ENCODE measurements at regions not wholly inside any gene's neighbourhood (a gene's known extent, or its start where the extent isn't known, plus 50 kb on each side); places are given as distances from the start of the nearest gene placed in this dataset.

- DNase-seq (ENCODE audit: low spot score) (no peak), ATAC-seq (no peak)
- intact Hi-C loops (cut with DNase I) = no loop called here
These were observed 480.2 kb upstream of the DEPDC1 start for GRCh38 chr1:68976916-68977610.

GRCh38 chr1:68979891-68980290 lies 483.0 kb upstream of the DEPDC1 start:
- DNase-seq (ENCODE audit: low spot score) (no peak), ATAC-seq (no peak)
- intact Hi-C loops (cut with DNase I) = loop anchor here (1.0 kb wide), 1 partner anchor 14 kb away; no protein-coding TSS in a partner anchor

GRCh38 chr1:68984289-68984688 lies 487.4 kb upstream of the DEPDC1 start:
- ATAC-seq (no peak), DNase-seq (ENCODE audit: low spot score) (no peak)
- intact Hi-C loops (cut with DNase I) = no loop called here

- intact Hi-C loops (cut with DNase I) = loop anchor here (1.0 kb wide), 1 partner anchor 14 kb away; no protein-coding TSS in a partner anchor
These were observed 497.2 kb upstream of the DEPDC1 start for GRCh38 chr1:68994096-68994495.

GRCh38 chr1:69016468-69016867 lies 519.6 kb upstream of the DEPDC1 start:
- ATAC-seq (no peak), DNase-seq (ENCODE audit: low spot score) (no peak)
- intact Hi-C loops (cut with DNase I) = no loop called here

More at GRCh38 chr1:68994096-68994495, 497.2 kb upstream of the DEPDC1 start:
- ATAC-seq (no peak), DNase-seq (ENCODE audit: low spot score) (no peak)

GRCh38 chr1:69029649-69030048 lies 532.8 kb upstream of the DEPDC1 start:
- intact Hi-C loops (cut with DNase I) = no loop called here
- ATAC-seq (no peak), DNase-seq (ENCODE audit: low spot score) (no peak)

GRCh38 chr1:69038379-69038778 lies 529.3 kb upstream of the LRRC7 start:
- ATAC-seq = no peak
- no peak for DNase-seq (ENCODE audit: low spot score)
- intact Hi-C loops (cut with DNase I) = no loop called here

- DNase-seq (ENCODE audit: low spot score) (no peak), ATAC-seq (no peak)
- intact Hi-C loops (cut with DNase I) = no loop called here
These were observed 522.1 kb upstream of the LRRC7 start for GRCh38 chr1:69045572-69045971.

GRCh38 chr1:69055194-69055593 lies 512.5 kb upstream of the LRRC7 start:
- no peak for DNase-seq (ENCODE audit: low spot score)
- intact Hi-C loops (cut with DNase I) = no loop called here
- no peak for ATAC-seq

GRCh38 chr1:69058454-69058853 lies 509.3 kb upstream of the LRRC7 start:
- DNase-seq (ENCODE audit: low spot score) (no peak), ATAC-seq (no peak)
- intact Hi-C loops (cut with DNase I) = no loop called here

- intact Hi-C loops (cut with DNase I) = no loop called here
- ATAC-seq = no peak
- DNase-seq (ENCODE audit: low spot score) = no peak
These were observed 496.9 kb upstream of the LRRC7 start for GRCh38 chr1:69070660-69071373.

GRCh38 chr1:69073176-69073575 lies 494.5 kb upstream of the LRRC7 start:
- ATAC-seq (no peak), DNase-seq (ENCODE audit: low spot score) (no peak)
- intact Hi-C loops (cut with DNase I) = no loop called here

- ATAC-seq = no peak
- intact Hi-C loops (cut with DNase I) = no loop called here
- no peak for DNase-seq (ENCODE audit: low spot score)
These were observed 491.1 kb upstream of the LRRC7 start for GRCh38 chr1:69076631-69077030.

- DNase-seq (ENCODE audit: low spot score) (no peak), ATAC-seq (no peak)
- intact Hi-C loops (cut with DNase I) = no loop called here
These were observed 490.5 kb upstream of the LRRC7 start for GRCh38 chr1:69077198-69077597.

GRCh38 chr1:69077633-69078032 lies 490.1 kb upstream of the LRRC7 start:
- DNase-seq (ENCODE audit: low spot score) (no peak), ATAC-seq (no peak)
- intact Hi-C loops (cut with DNase I) = no loop called here

- DNase-seq (ENCODE audit: low spot score) (no peak), ATAC-seq (peak; percentile 91)
- intact Hi-C loops (cut with DNase I) = no loop called here
These were observed 486.1 kb upstream of the LRRC7 start for GRCh38 chr1:69081668-69082067.

- no peak for DNase-seq (ENCODE audit: low spot score)
- intact Hi-C loops (cut with DNase I) = no loop called here
- ATAC-seq = no peak
These were observed 485.4 kb upstream of the LRRC7 start for GRCh38 chr1:69082312-69082711.

GRCh38 chr1:69086148-69086547 lies 481.6 kb upstream of the LRRC7 start:
- ATAC-seq (no peak), DNase-seq (ENCODE audit: low spot score) (no peak)
- intact Hi-C loops (cut with DNase I) = no loop called here

- DNase-seq (ENCODE audit: low spot score) (no peak), ATAC-seq (no peak)
- intact Hi-C loops (cut with DNase I) = no loop called here
These were observed 479.2 kb upstream of the LRRC7 start for GRCh38 chr1:69088571-69088970.

- intact Hi-C loops (cut with DNase I) = no loop called here
- ATAC-seq (no peak), DNase-seq (ENCODE audit: low spot score) (no peak)
These were observed 477.6 kb upstream of the LRRC7 start for GRCh38 chr1:69090170-69090569.

GRCh38 chr1:69090752-69091151 lies 477.0 kb upstream of the LRRC7 start:
- intact Hi-C loops (cut with DNase I) = no loop called here
- no peak for DNase-seq (ENCODE audit: low spot score)
- ATAC-seq = no peak

Data from sciatic nerve (tissue), 2 donors.